HT-29 (cell line): ENCODE measurements at regions not wholly inside any gene's neighbourhood (a gene's known extent, or its start where the extent isn't known, plus 50 kb on each side); places are given as distances from the start of the nearest gene placed in this dataset.
"Not testable (repeated sequence)": the region's sequence is repeated elsewhere in the genome, so short reads cannot be mapped to it uniquely, and the experiment has no call there.

ENCODE experiments used
- DNase-seq: peaks from one replicate; pipeline ENCODE4 v3.0.0-alpha.2; 2015; ENCODE audit warnings: low spot score

- DNase-seq = no peak
Observed at GRCh38 chr5:166279828-166280227, 2011.6 kb upstream of the WWC1 start.

- DNase-seq = no peak
Observed at GRCh38 chr5:166281433-166281832, 2010.0 kb upstream of the WWC1 start.

GRCh38 chr5:166282939-166283338 lies 2008.5 kb upstream of the WWC1 start:
- no peak for DNase-seq

GRCh38 chr5:166285361-166285760 lies 2006.1 kb upstream of the WWC1 start:
- DNase-seq = no peak

GRCh38 chr5:166286832-166287231 lies 2004.6 kb upstream of the WWC1 start:
- no peak for DNase-seq

- DNase-seq = no peak
Observed at GRCh38 chr5:166287866-166288265, 2003.6 kb upstream of the WWC1 start.

GRCh38 chr5:166291800-166292199 lies 1999.6 kb upstream of the WWC1 start:
- not testable (repeated sequence) for DNase-seq

- no peak for DNase-seq
Observed at GRCh38 chr5:166293892-166294291, 1997.6 kb upstream of the WWC1 start.

- no peak for DNase-seq
Observed at GRCh38 chr5:166302166-166302565, 1989.3 kb upstream of the WWC1 start.

- DNase-seq = no peak
Observed at GRCh38 chr5:166317425-166317824, 1974.0 kb upstream of the WWC1 start.

GRCh38 chr5:166320920-166321480 lies 1970.4 kb upstream of the WWC1 start:
- no peak for DNase-seq

- DNase-seq = no peak
Observed at GRCh38 chr5:166324372-166324771, 1967.1 kb upstream of the WWC1 start.

- DNase-seq = no peak
Observed at GRCh38 chr5:166329149-166329800, 1962.2 kb upstream of the WWC1 start.

- peak; percentile 3 for DNase-seq
Observed at GRCh38 chr5:166330036-166330435, 1961.4 kb upstream of the WWC1 start.

- no peak for DNase-seq
Observed at GRCh38 chr5:166331521-166331920, 1959.9 kb upstream of the WWC1 start.

GRCh38 chr5:166338801-166339200 lies 1952.6 kb upstream of the WWC1 start:
- no peak for DNase-seq

- no peak for DNase-seq
Observed at GRCh38 chr5:166340039-166340438, 1951.4 kb upstream of the WWC1 start.

- peak; percentile 23 for DNase-seq
Observed at GRCh38 chr5:166341740-166342337, 1949.6 kb upstream of the WWC1 start.

GRCh38 chr5:166342402-166342801 lies 1949.0 kb upstream of the WWC1 start:
- DNase-seq = no peak

GRCh38 chr5:166346726-166347374 lies 1944.6 kb upstream of the WWC1 start:
- no peak for DNase-seq

GRCh38 chr5:166349046-166349445 lies 1942.4 kb upstream of the WWC1 start:
- DNase-seq = no peak

- no peak for DNase-seq
Observed at GRCh38 chr5:166353580-166353979, 1937.9 kb upstream of the WWC1 start.

GRCh38 chr5:166354332-166354731 lies 1937.1 kb upstream of the WWC1 start:
- no peak for DNase-seq
